ENCODE measurements at regions not wholly inside any gene's neighbourhood (a gene's known extent, or its start where the extent isn't known, plus 50 kb on each side); places are given as distances from the start of the nearest gene placed in this dataset.

GRCh38 chr12:46554460-46554859 is 181.9 kb upstream of the SLC38A2 start:
- Histone ChIP-seq H3K27ac (ENCODE audit: low read depth in 1 of 2, low read length in 2 of 2) (no peak overlapping the region), H3K4me2 (replicated peaks; ENCODE audit: extremely low read depth, low read length, poor library complexity, severe bottlenecking) (no peak overlapping the region), H4K20me1 (ENCODE audit: insufficient read depth, low read length) (no peaks in the 10 kb centered on the region), H3K9ac (ENCODE audit: insufficient read depth, low read length, poor library complexity, severe bottlenecking) (no peak overlapping the region), H3K9me3 (replicated peaks in 1 of 2; ENCODE audit: control insufficient read depth in 1 of 2, insufficient read depth in 1 of 2, low read length in 2 of 2) (no peaks in the 10 kb centered on the region), H3K36me3 (replicated peaks in 1 of 2; ENCODE audit: control insufficient read depth in 1 of 2, insufficient read depth in 2 of 2, low read length in 2 of 2) (no peaks in the 10 kb centered on the region), H2AFZ (ENCODE audit: insufficient read depth, low read depth, low read length, poor library complexity, severe bottlenecking) (no peak overlapping the region), H3K4me1 (ENCODE audit: control insufficient read depth in 1 of 2, insufficient read depth in 2 of 2, low read length in 2 of 2) (peaks cover 29 to 35% of the 10 kb centered on the region in 2 donors), H3K79me2 (ENCODE audit: insufficient read depth, low read length) (no peaks in the 10 kb centered on the region), H3K4me3 (replicated peaks in 1 of 3; ENCODE audit: low read depth in 2 of 3, low read length in 3 of 3) (no peak overlapping the region), H3K27me3 (ENCODE audit: control insufficient read depth in 2 of 2, insufficient read depth in 2 of 2, low read length in 2 of 2) (no peaks in the 10 kb centered on the region)
- H3K36me3 Mint-ChIP-seq: no peaks in the 10 kb centered on the region
- 100% methylated on average over 2 of the region's 2 CpGs for WGBS (ENCODE audit: insufficient coverage)
- H3K4me3 Mint-ChIP-seq: no peak overlapping the region
- H3K9me3 Mint-ChIP-seq: peaks cover 0 to 6% (median 0%) of the 10 kb centered on the region in 7 donors
- no peaks in the 10 kb centered on the region for H3K27me3 Mint-ChIP-seq (ENCODE audit: low read depth in 3 of 3)
- DNase-seq: no peak
- peaks cover 35% of the 10 kb centered on the region for H3K4me1 Mint-ChIP-seq
- no peak overlapping the region for H3K27ac Mint-ChIP-seq
- intact Hi-C loops (cut with micrococcal nuclease): loop anchor here (5.0 to 10.0 kb wide), 2 partner anchors 100 to 182 kb away; partner anchors contain the start of gene SLC38A2 (in 1 of the 2)
- TF ChIP-seq CTCF (IDR thresholded peaks at IDR 0.05): no peak

- Histone ChIP-seq H3K79me2 (ENCODE audit: insufficient read depth, low read length) (no peaks in the 10 kb centered on the region), H4K20me1 (ENCODE audit: insufficient read depth, low read length) (no peaks in the 10 kb centered on the region), H3K27ac (ENCODE audit: low read depth in 1 of 2, low read length in 2 of 2) (no peak overlapping the region), H3K4me3 (replicated peaks in 1 of 3; ENCODE audit: low read depth in 2 of 3, low read length in 3 of 3) (no peak overlapping the region), H3K9ac (ENCODE audit: insufficient read depth, low read length, poor library complexity, severe bottlenecking) (no peak overlapping the region), H2AFZ (ENCODE audit: insufficient read depth, low read depth, low read length, poor library complexity, severe bottlenecking) (no peak overlapping the region), H3K4me1 (ENCODE audit: control insufficient read depth in 1 of 2, insufficient read depth in 2 of 2, low read length in 2 of 2) (peaks cover 34 to 40% of the 10 kb centered on the region in 2 donors), H3K4me2 (replicated peaks; ENCODE audit: extremely low read depth, low read length, poor library complexity, severe bottlenecking) (no peak overlapping the region), H3K36me3 (replicated peaks in 1 of 2; ENCODE audit: control insufficient read depth in 1 of 2, insufficient read depth in 2 of 2, low read length in 2 of 2) (no peaks in the 10 kb centered on the region), H3K9me3 (replicated peaks in 1 of 2; ENCODE audit: control insufficient read depth in 1 of 2, insufficient read depth in 1 of 2, low read length in 2 of 2) (no peaks in the 10 kb centered on the region), H3K27me3 (ENCODE audit: control insufficient read depth in 2 of 2, insufficient read depth in 2 of 2, low read length in 2 of 2) (no peaks in the 10 kb centered on the region)
- peaks cover 41% of the 10 kb centered on the region for H3K4me1 Mint-ChIP-seq
- no peak for TF ChIP-seq CTCF (IDR thresholded peaks at IDR 0.05)
- H3K9me3 Mint-ChIP-seq: peaks cover 0 to 6% (median 0%) of the 10 kb centered on the region in 7 donors
- DNase-seq: no peak
- intact Hi-C loops (cut with micrococcal nuclease): loop anchor here (5.0 to 10.0 kb wide), 2 partner anchors 101 to 182 kb away; partner anchors contain the start of gene SLC38A2 (in 1 of the 2)
- no peaks in the 10 kb centered on the region for H3K27me3 Mint-ChIP-seq (ENCODE audit: low read depth in 3 of 3)
- no peak overlapping the region for H3K4me3 Mint-ChIP-seq
- H3K36me3 Mint-ChIP-seq: no peaks in the 10 kb centered on the region
- no peak overlapping the region for H3K27ac Mint-ChIP-seq
- WGBS (ENCODE audit: insufficient coverage): no CpG with 5 or more reads among the region's 1 CpG
Measured at GRCh38 chr12:46553911-46554310, 181.3 kb upstream of the SLC38A2 start.

All from CD14-positive monocyte (primary cell).